ENCODE measurements at regions not wholly inside any gene's neighbourhood (a gene's known extent, or its start where the extent isn't known, plus 50 kb on each side); places are given as distances from the start of the nearest gene placed in this dataset.
"Not testable (repeated sequence)": the region's sequence is repeated elsewhere in the genome, so short reads cannot be mapped to it uniquely, and the experiment has no call there.

- DNase-seq: no peak
- no peaks in the 10 kb centered on the region for H3K9me3 Mint-ChIP-seq
- H3K4me3 Mint-ChIP-seq: no peak overlapping the region
- H3K36me3 Mint-ChIP-seq (ENCODE audit: low read depth): no peaks in the 10 kb centered on the region
- H3K27me3 Mint-ChIP-seq: no peaks in the 10 kb centered on the region
- no peaks in the 10 kb centered on the region for H3K4me1 Mint-ChIP-seq (ENCODE audit: low read depth)
- H3K27ac Mint-ChIP-seq: no peak overlapping the region
These were observed 111.3 kb downstream of the ARRDC4 start for GRCh38 chr15:98071786-98072185.

- Mint-ChIP-seq H3K27ac (no peak overlapping the region), H3K4me3 (no peak overlapping the region), H3K4me1 (ENCODE audit: low read depth) (no peaks in the 10 kb centered on the region), H3K36me3 (ENCODE audit: low read depth) (no peaks in the 10 kb centered on the region), H3K9me3 (no peaks in the 10 kb centered on the region), H3K27me3 (no peaks in the 10 kb centered on the region)
- DNase-seq: no peak
These were observed 114.9 kb downstream of the ARRDC4 start for GRCh38 chr15:98075441-98075840.

- no peaks in the 10 kb centered on the region for H3K27me3 Mint-ChIP-seq
- H3K9me3 Mint-ChIP-seq: no peaks in the 10 kb centered on the region
- H3K4me3 Mint-ChIP-seq: no peak overlapping the region
These were observed 115.7 kb downstream of the ARRDC4 start for GRCh38 chr15:98076021-98076816.

GRCh38 chr15:98077186-98077585 is 116.7 kb downstream of the ARRDC4 start:
- Mint-ChIP-seq H3K4me3 (no peak overlapping the region), H3K27me3 (no peaks in the 10 kb centered on the region)

More at GRCh38 chr15:98076021-98076816, 115.7 kb downstream of the ARRDC4 start:
- no peak for DNase-seq
- Mint-ChIP-seq H3K27ac (no peak overlapping the region), H3K4me1 (ENCODE audit: low read depth) (no peaks in the 10 kb centered on the region), H3K36me3 (ENCODE audit: low read depth) (no peaks in the 10 kb centered on the region)

GRCh38 chr15:98080791-98081190 is 120.3 kb downstream of the ARRDC4 start:
- H3K4me3 Mint-ChIP-seq: no peak overlapping the region
- H3K4me1 Mint-ChIP-seq (ENCODE audit: low read depth): no peaks in the 10 kb centered on the region
- no peak overlapping the region for H3K27ac Mint-ChIP-seq
- H3K36me3 Mint-ChIP-seq (ENCODE audit: low read depth): no peaks in the 10 kb centered on the region
- no peaks in the 10 kb centered on the region for H3K27me3 Mint-ChIP-seq
- no peaks in the 10 kb centered on the region for H3K9me3 Mint-ChIP-seq
- no peak for DNase-seq

More at GRCh38 chr15:98077186-98077585, 116.7 kb downstream of the ARRDC4 start:
- Mint-ChIP-seq H3K4me1 (ENCODE audit: low read depth) (no peaks in the 10 kb centered on the region), H3K27ac (no peak overlapping the region), H3K9me3 (no peaks in the 10 kb centered on the region), H3K36me3 (ENCODE audit: low read depth) (no peaks in the 10 kb centered on the region)
- DNase-seq: no peak

GRCh38 chr15:98083203-98083910 is 122.9 kb downstream of the ARRDC4 start:
- H3K27ac Mint-ChIP-seq: no peak overlapping the region
- no peaks in the 10 kb centered on the region for H3K4me1 Mint-ChIP-seq (ENCODE audit: low read depth)
- H3K36me3 Mint-ChIP-seq (ENCODE audit: low read depth): no peaks in the 10 kb centered on the region

GRCh38 chr15:98085003-98085639 is 124.6 kb downstream of the ARRDC4 start:
- no peak overlapping the region for H3K27ac Mint-ChIP-seq
- no peaks in the 10 kb centered on the region for H3K4me1 Mint-ChIP-seq (ENCODE audit: low read depth)
- DNase-seq: no peak
- H3K4me3 Mint-ChIP-seq: no peak overlapping the region
- peaks cover 4% of the 10 kb centered on the region for H3K9me3 Mint-ChIP-seq
- no peaks in the 10 kb centered on the region for H3K36me3 Mint-ChIP-seq (ENCODE audit: low read depth)
- peaks cover 3% of the 10 kb centered on the region for H3K27me3 Mint-ChIP-seq

More at GRCh38 chr15:98083203-98083910, 122.9 kb downstream of the ARRDC4 start:
- Mint-ChIP-seq H3K4me3 (no peak overlapping the region), H3K27me3 (peaks cover 3% of the 10 kb centered on the region), H3K9me3 (peaks cover 4% of the 10 kb centered on the region)
- DNase-seq: no peak

- not testable (repeated sequence) for H3K4me3 Mint-ChIP-seq; H3K27ac Mint-ChIP-seq; H3K4me1 Mint-ChIP-seq (ENCODE audit: low read depth)
These were observed 127.9 kb downstream of the ARRDC4 start for GRCh38 chr15:98088307-98088945.

GRCh38 chr15:98089352-98089751 is 128.8 kb downstream of the ARRDC4 start:
- DNase-seq; H3K27ac Mint-ChIP-seq; H3K4me3 Mint-ChIP-seq; H3K27me3 Mint-ChIP-seq; H3K36me3 Mint-ChIP-seq (ENCODE audit: low read depth); H3K4me1 Mint-ChIP-seq (ENCODE audit: low read depth); H3K9me3 Mint-ChIP-seq: not testable (repeated sequence)

More at GRCh38 chr15:98088307-98088945, 127.9 kb downstream of the ARRDC4 start:
- not testable (repeated sequence) for H3K9me3 Mint-ChIP-seq; DNase-seq; H3K36me3 Mint-ChIP-seq (ENCODE audit: low read depth); H3K27me3 Mint-ChIP-seq

GRCh38 chr15:98097986-98098385 is 137.5 kb downstream of the ARRDC4 start:
- H3K27me3 Mint-ChIP-seq; DNase-seq; H3K36me3 Mint-ChIP-seq (ENCODE audit: low read depth); H3K4me1 Mint-ChIP-seq (ENCODE audit: low read depth); H3K27ac Mint-ChIP-seq; H3K4me3 Mint-ChIP-seq; H3K9me3 Mint-ChIP-seq: not testable (repeated sequence)

- H3K27me3 Mint-ChIP-seq; DNase-seq; H3K36me3 Mint-ChIP-seq (ENCODE audit: low read depth); H3K27ac Mint-ChIP-seq; H3K9me3 Mint-ChIP-seq; H3K4me1 Mint-ChIP-seq (ENCODE audit: low read depth); H3K4me3 Mint-ChIP-seq: not testable (repeated sequence)
These were observed 140.1 kb downstream of the ARRDC4 start for GRCh38 chr15:98100606-98101005.

- no peak for DNase-seq
- Mint-ChIP-seq H3K4me3 (no peak overlapping the region), H3K36me3 (ENCODE audit: low read depth) (no peaks in the 10 kb centered on the region), H3K4me1 (ENCODE audit: low read depth) (no peaks in the 10 kb centered on the region), H3K27me3 (no peaks in the 10 kb centered on the region), H3K27ac (no peak overlapping the region), H3K9me3 (no peaks in the 10 kb centered on the region)
These were observed 143.1 kb downstream of the ARRDC4 start for GRCh38 chr15:98103570-98103969.

GRCh38 chr15:98104386-98105151 is 144.1 kb downstream of the ARRDC4 start:
- not testable (repeated sequence) for H3K27me3 Mint-ChIP-seq; H3K4me3 Mint-ChIP-seq; H3K36me3 Mint-ChIP-seq (ENCODE audit: low read depth); DNase-seq; H3K9me3 Mint-ChIP-seq; H3K27ac Mint-ChIP-seq; H3K4me1 Mint-ChIP-seq (ENCODE audit: low read depth)

GRCh38 chr15:98106615-98107194 is 146.2 kb downstream of the ARRDC4 start:
- H3K27ac Mint-ChIP-seq; DNase-seq; H3K4me3 Mint-ChIP-seq; H3K4me1 Mint-ChIP-seq (ENCODE audit: low read depth); H3K27me3 Mint-ChIP-seq; H3K9me3 Mint-ChIP-seq; H3K36me3 Mint-ChIP-seq (ENCODE audit: low read depth): not testable (repeated sequence)

Measured in activated T-cell treated with anti-CD3 and anti-CD28 coated beads, Interleukin-2, amount 50 U/mL, for 24 hours (primary cell).